ENCODE measurements at regions not wholly inside any gene's neighbourhood (a gene's known extent, or its start where the extent isn't known, plus 50 kb on each side); places are given as distances from the start of the nearest gene placed in this dataset.

GRCh38 chr12:115335594-115335993 is 651.6 kb upstream of the TBX3 start:
- DNase-seq, result no peak
- CTCF ChIA-PET, result no interaction called here
- Mint-ChIP-seq H3K36me3 (no peaks in the 10 kb centered on the region), H3K4me3 (no peak overlapping the region), H3K4me1 (ENCODE audit: low read depth) (no peaks in the 10 kb centered on the region), H3K9me3 (peaks cover 9% of the 10 kb centered on the region), H3K27ac (no peak overlapping the region), H3K27me3 (no peaks in the 10 kb centered on the region)
- POLR2A ChIA-PET, result no interaction called here
- intact Hi-C loops (cut with micrococcal nuclease), result no loop called here

GRCh38 chr12:115335048-115335447 is 651.1 kb upstream of the TBX3 start:
- no peak for DNase-seq
- Mint-ChIP-seq H3K4me3 (no peak overlapping the region), H3K27me3 (no peaks in the 10 kb centered on the region), H3K4me1 (ENCODE audit: low read depth) (no peaks in the 10 kb centered on the region), H3K27ac (no peak overlapping the region), H3K36me3 (no peaks in the 10 kb centered on the region), H3K9me3 (peaks cover 8% of the 10 kb centered on the region)
- ChIA-PET CTCF (no interaction called here), POLR2A (no interaction called here)
- intact Hi-C loops (cut with micrococcal nuclease), result no loop called here

- H3K4me1 Mint-ChIP-seq (ENCODE audit: low read depth), result no peaks in the 10 kb centered on the region
- no peak overlapping the region for H3K27ac Mint-ChIP-seq
- H3K4me3 Mint-ChIP-seq, result no peak overlapping the region
- intact Hi-C loops (cut with micrococcal nuclease), result no loop called here
- DNase-seq, result no peak
- no peaks in the 10 kb centered on the region for H3K36me3 Mint-ChIP-seq
- H3K9me3 Mint-ChIP-seq, result peaks cover 4% of the 10 kb centered on the region
- H3K27me3 Mint-ChIP-seq, result no peaks in the 10 kb centered on the region
- ChIA-PET POLR2A (no interaction called here), CTCF (no interaction called here)
These were observed 649.0 kb upstream of the TBX3 start for GRCh38 chr12:115332945-115333344.

- Mint-ChIP-seq H3K27ac (no peak overlapping the region), H3K4me1 (ENCODE audit: low read depth) (no peaks in the 10 kb centered on the region), H3K36me3 (no peaks in the 10 kb centered on the region), H3K4me3 (no peak overlapping the region), H3K9me3 (peaks cover 11% of the 10 kb centered on the region), H3K27me3 (no peaks in the 10 kb centered on the region)
- intact Hi-C loops (cut with micrococcal nuclease), result no loop called here
- CTCF ChIA-PET, result no interaction called here
- no peak for DNase-seq
- POLR2A ChIA-PET, result no interaction called here
These were observed 641.9 kb upstream of the TBX3 start for GRCh38 chr12:115325858-115326257.

GRCh38 chr12:115324949-115325593 is 641.1 kb upstream of the TBX3 start:
- ChIA-PET CTCF (no interaction called here), POLR2A (no interaction called here)
- no peak overlapping the region for H3K4me3 Mint-ChIP-seq
- no peak overlapping the region for H3K27ac Mint-ChIP-seq
- no peaks in the 10 kb centered on the region for H3K27me3 Mint-ChIP-seq
- no peaks in the 10 kb centered on the region for H3K36me3 Mint-ChIP-seq
- H3K4me1 Mint-ChIP-seq (ENCODE audit: low read depth), result no peaks in the 10 kb centered on the region
- intact Hi-C loops (cut with micrococcal nuclease), result no loop called here
- no peak for DNase-seq
- H3K9me3 Mint-ChIP-seq, result peaks cover 11% of the 10 kb centered on the region

- Mint-ChIP-seq H3K27me3 (no peaks in the 10 kb centered on the region), H3K36me3 (no peaks in the 10 kb centered on the region), H3K4me3 (no peak overlapping the region), H3K27ac (no peak overlapping the region), H3K9me3 (peaks cover 11% of the 10 kb centered on the region), H3K4me1 (ENCODE audit: low read depth) (no peaks in the 10 kb centered on the region)
- ChIA-PET POLR2A (no interaction called here), CTCF (no interaction called here)
- intact Hi-C loops (cut with micrococcal nuclease), result no loop called here
- no peak for DNase-seq
These were observed 639.4 kb upstream of the TBX3 start for GRCh38 chr12:115323223-115323905.

GRCh38 chr12:115322275-115322674 is 638.3 kb upstream of the TBX3 start:
- H3K36me3 Mint-ChIP-seq, result no peaks in the 10 kb centered on the region
- ChIA-PET CTCF (no interaction called here), POLR2A (no interaction called here)
- H3K27ac Mint-ChIP-seq, result no peak overlapping the region
- intact Hi-C loops (cut with micrococcal nuclease), result no loop called here
- no peak overlapping the region for H3K4me3 Mint-ChIP-seq
- H3K27me3 Mint-ChIP-seq, result no peaks in the 10 kb centered on the region
- peaks cover 11% of the 10 kb centered on the region for H3K9me3 Mint-ChIP-seq
- H3K4me1 Mint-ChIP-seq (ENCODE audit: low read depth), result no peaks in the 10 kb centered on the region
- DNase-seq, result no peak

GRCh38 chr12:115320967-115321366 is 637.0 kb upstream of the TBX3 start:
- DNase-seq, result no peak
- Mint-ChIP-seq H3K27ac (no peak overlapping the region), H3K4me3 (no peak overlapping the region), H3K27me3 (no peaks in the 10 kb centered on the region), H3K4me1 (ENCODE audit: low read depth) (no peaks in the 10 kb centered on the region), H3K9me3 (peaks cover 11% of the 10 kb centered on the region), H3K36me3 (no peaks in the 10 kb centered on the region)
- intact Hi-C loops (cut with micrococcal nuclease), result no loop called here
- POLR2A ChIA-PET, result no interaction called here
- CTCF ChIA-PET, result no interaction called here

- intact Hi-C loops (cut with micrococcal nuclease), result no loop called here
- H3K4me1 Mint-ChIP-seq (ENCODE audit: low read depth), result no peaks in the 10 kb centered on the region
These were observed 636.5 kb upstream of the TBX3 start for GRCh38 chr12:115320451-115320850.

GRCh38 chr12:115319446-115320040 is 635.6 kb upstream of the TBX3 start:
- no peaks in the 10 kb centered on the region for H3K36me3 Mint-ChIP-seq
- no peak overlapping the region for H3K4me3 Mint-ChIP-seq
- ChIA-PET CTCF (no interaction called here), POLR2A (no interaction called here)
- peaks cover 4% of the 10 kb centered on the region for H3K9me3 Mint-ChIP-seq
- no peak for DNase-seq
- intact Hi-C loops (cut with micrococcal nuclease), result no loop called here
- no peak overlapping the region for H3K27ac Mint-ChIP-seq
- no peaks in the 10 kb centered on the region for H3K4me1 Mint-ChIP-seq (ENCODE audit: low read depth)
- no peaks in the 10 kb centered on the region for H3K27me3 Mint-ChIP-seq

More at GRCh38 chr12:115320451-115320850, 636.5 kb upstream of the TBX3 start:
- no peak for DNase-seq
- ChIA-PET CTCF (no interaction called here), POLR2A (no interaction called here)
- Mint-ChIP-seq H3K36me3 (no peaks in the 10 kb centered on the region), H3K27ac (no peak overlapping the region), H3K27me3 (no peaks in the 10 kb centered on the region), H3K4me3 (no peak overlapping the region), H3K9me3 (peaks cover 11% of the 10 kb centered on the region)

GRCh38 chr12:115313929-115314328 is 630.0 kb upstream of the TBX3 start:
- no peaks in the 10 kb centered on the region for H3K4me1 Mint-ChIP-seq (ENCODE audit: low read depth)
- no peaks in the 10 kb centered on the region for H3K36me3 Mint-ChIP-seq
- H3K27me3 Mint-ChIP-seq, result no peaks in the 10 kb centered on the region
- peaks cover 4% of the 10 kb centered on the region for H3K9me3 Mint-ChIP-seq
- ChIA-PET POLR2A (no interaction called here), CTCF (no interaction called here)
- no peak for DNase-seq
- H3K4me3 Mint-ChIP-seq, result no peak overlapping the region
- intact Hi-C loops (cut with micrococcal nuclease), result no loop called here
- no peak overlapping the region for H3K27ac Mint-ChIP-seq

- CTCF ChIA-PET, result no interaction called here
- POLR2A ChIA-PET, result no interaction called here
- H3K9me3 Mint-ChIP-seq, result peaks cover 4% of the 10 kb centered on the region
- no peaks in the 10 kb centered on the region for H3K4me1 Mint-ChIP-seq (ENCODE audit: low read depth)
- H3K4me3 Mint-ChIP-seq, result no peak overlapping the region
- DNase-seq, result no peak
- H3K36me3 Mint-ChIP-seq, result no peaks in the 10 kb centered on the region
- intact Hi-C loops (cut with micrococcal nuclease), result no loop called here
- H3K27me3 Mint-ChIP-seq, result no peaks in the 10 kb centered on the region
- H3K27ac Mint-ChIP-seq, result no peak overlapping the region
These were observed 628.9 kb upstream of the TBX3 start for GRCh38 chr12:115312901-115313300.

- no peak for DNase-seq
- H3K9me3 Mint-ChIP-seq, result peaks cover 4% of the 10 kb centered on the region
- no peak overlapping the region for H3K4me3 Mint-ChIP-seq
- H3K4me1 Mint-ChIP-seq (ENCODE audit: low read depth), result no peaks in the 10 kb centered on the region
- H3K27me3 Mint-ChIP-seq, result no peaks in the 10 kb centered on the region
- ChIA-PET POLR2A (no interaction called here), CTCF (no interaction called here)
- H3K36me3 Mint-ChIP-seq, result no peaks in the 10 kb centered on the region
- no peak overlapping the region for H3K27ac Mint-ChIP-seq
- intact Hi-C loops (cut with micrococcal nuclease), result no loop called here
These were observed 627.9 kb upstream of the TBX3 start for GRCh38 chr12:115311875-115312274.
